ENCODE measurements at regions not wholly inside any gene's neighbourhood (a gene's known extent, or its start where the extent isn't known, plus 50 kb on each side); places are given as distances from the start of the nearest gene placed in this dataset.

DNA sequence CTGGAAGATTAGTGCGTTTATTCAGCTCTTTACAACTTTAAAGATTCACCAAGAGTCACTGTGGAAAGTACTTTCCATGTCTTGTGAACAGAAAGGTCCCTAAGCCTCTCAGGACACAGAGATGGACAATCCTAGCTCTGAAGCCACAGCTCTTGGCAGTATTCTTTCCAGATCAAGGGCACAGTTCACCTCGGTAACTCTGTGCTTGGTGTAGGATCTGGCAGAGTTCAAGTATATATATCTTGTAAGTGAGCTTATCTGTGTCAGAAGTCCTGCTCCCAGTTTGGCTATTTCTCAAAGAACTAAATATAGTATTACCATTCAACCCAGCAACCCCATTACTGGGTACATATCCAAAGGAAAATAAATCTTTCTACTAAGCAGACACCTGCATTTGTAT is 183.7 kb downstream of the CBLN1 start:
- TF ChIP-seq, protein P1, sequence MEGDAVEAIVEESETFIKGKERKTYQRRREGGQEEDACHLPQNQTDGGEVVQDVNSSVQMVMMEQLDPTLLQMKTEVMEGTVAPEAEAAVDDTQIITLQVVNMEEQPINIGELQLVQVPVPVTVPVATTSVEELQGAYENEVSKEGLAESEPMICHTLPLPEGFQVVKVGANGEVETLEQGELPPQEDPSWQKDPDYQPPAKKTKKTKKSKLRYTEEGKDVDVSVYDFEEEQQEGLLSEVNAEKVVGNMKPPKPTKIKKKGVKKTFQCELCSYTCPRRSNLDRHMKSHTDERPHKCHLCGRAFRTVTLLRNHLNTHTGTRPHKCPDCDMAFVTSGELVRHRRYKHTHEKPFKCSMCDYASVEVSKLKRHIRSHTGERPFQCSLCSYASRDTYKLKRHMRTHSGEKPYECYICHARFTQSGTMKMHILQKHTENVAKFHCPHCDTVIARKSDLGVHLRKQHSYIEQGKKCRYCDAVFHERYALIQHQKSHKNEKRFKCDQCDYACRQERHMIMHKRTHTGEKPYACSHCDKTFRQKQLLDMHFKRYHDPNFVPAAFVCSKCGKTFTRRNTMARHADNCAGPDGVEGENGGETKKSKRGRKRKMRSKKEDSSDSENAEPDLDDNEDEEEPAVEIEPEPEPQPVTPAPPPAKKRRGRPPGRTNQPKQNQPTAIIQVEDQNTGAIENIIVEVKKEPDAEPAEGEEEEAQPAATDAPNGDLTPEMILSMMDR (conservative IDR thresholded peaks at IDR 0.05; ENCODE audit: low read depth, low read length) = no peak
- H3K4me3 ChIP-seq (ENCODE audit: low read length) = no peak overlapping the region
- no peak for DNase-seq (ENCODE audit: low read depth)

DNA sequence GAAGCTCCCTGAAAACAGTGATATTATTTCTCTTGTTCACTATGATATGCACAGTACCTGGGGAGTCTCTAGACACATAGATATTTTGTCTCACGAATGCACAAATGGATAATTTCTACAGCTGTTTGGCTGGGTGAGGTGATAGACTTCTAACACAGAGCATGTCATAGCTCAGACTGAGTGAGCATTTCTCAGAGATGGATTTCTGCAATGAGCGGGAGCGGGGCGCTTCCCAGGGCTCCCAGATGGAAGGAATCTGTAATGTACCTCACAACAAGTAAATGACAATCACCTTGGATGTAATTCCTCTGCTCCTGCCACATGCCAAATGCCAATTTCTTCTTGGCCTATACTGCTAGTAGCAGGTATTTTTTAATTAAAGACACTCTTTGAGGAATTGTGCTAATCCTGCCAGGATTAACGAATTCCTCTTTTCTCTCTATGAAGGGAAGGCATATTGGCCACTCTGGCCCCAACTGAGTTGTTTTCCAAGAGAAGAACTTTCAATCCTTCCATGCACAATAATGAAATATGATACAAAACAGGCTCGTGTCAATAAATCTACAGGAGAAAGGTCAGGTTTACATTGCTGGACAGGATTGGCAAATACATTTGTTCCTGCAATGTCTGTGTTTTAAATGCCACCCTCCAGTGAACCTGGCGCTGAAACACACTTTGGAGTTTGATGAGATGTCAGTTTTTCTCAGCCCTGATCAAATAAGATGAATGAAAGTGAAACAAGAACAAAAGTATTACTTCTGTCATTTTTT is 185.3 kb downstream of the CBLN1 start:
- H3K4me3 ChIP-seq (ENCODE audit: low read length) = no peak overlapping the region

DNA sequence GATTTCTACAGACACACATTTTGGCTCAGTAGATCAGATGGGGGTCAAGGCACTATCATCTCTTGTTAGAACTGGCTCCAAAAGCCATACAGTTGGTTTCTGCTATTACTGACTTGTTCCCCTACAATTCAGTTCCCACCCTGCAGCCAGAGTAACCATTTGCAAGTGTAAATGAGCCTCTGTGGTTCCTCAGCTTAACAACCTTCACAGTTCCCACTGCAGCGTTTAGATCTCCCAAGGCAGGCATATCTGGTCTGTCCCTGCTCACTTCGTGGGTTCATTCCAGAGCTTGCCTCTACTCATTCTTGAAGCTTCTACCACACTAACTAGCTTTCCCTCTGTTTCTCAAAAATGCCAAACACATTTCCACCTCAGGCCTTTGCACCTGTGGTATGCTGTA is 186.1 kb downstream of the CBLN1 start:
- TF ChIP-seq, protein P1 (conservative IDR thresholded peaks at IDR 0.05; ENCODE audit: low read depth, low read length) = no peak
- no peak for DNase-seq (ENCODE audit: low read depth)

More for the DNA sequence above, 185.3 kb downstream of the CBLN1 start:
- no peak for DNase-seq (ENCODE audit: low read depth)
- TF ChIP-seq, protein P1 (conservative IDR thresholded peaks at IDR 0.05; ENCODE audit: low read depth, low read length) = no peak

DNA sequence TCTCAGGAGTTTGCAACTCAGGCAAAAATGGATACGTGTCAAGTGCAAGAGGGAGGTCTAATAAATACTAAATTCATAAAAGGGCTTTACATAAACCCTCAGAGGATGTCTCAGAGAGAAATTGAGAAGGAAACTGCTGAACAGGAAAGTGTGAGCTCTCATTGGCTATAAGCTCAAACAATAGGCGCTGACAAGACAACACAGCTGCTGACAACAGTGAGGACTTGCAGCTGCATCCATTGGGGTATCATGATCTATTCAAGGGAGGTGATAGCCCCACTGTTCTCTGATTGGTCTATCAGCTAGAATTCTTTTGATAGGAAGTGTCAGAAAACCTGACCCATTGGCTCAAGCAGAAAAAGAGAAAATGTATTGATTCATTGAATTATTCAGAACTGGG is 187.2 kb downstream of the CBLN1 start:
- no peak for DNase-seq (ENCODE audit: low read depth)
- TF ChIP-seq, protein P1 (conservative IDR thresholded peaks at IDR 0.05; ENCODE audit: low read depth, low read length) = no peak
- H3K4me3 ChIP-seq (ENCODE audit: low read length) = no peak overlapping the region

More for the DNA sequence above, 186.1 kb downstream of the CBLN1 start:
- no peak overlapping the region for H3K4me3 ChIP-seq (ENCODE audit: low read length)

DNA sequence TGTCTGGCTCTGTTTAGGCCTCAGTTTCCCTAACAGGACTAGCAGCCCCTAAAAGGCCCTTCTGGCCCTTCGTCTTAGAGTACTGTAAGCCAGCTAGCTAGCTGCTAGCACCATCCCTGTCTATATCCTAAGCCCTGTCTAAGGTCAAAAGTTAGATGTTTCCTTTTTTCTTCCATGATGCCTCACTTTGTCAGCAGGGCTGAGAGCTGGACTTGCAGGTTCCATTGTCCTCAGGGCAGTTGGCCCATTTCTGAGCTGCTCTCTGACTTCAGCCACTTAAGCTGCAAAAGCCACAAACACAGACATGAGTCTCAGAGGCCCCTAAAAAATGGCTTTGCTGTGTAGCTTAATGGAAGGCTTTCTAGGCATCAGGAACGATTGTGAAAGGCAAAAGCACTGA is 187.7 kb downstream of the CBLN1 start:
- H3K4me3 ChIP-seq (ENCODE audit: low read length) = no peak overlapping the region
- TF ChIP-seq, protein P1 (conservative IDR thresholded peaks at IDR 0.05; ENCODE audit: low read depth, low read length) = no peak
- DNase-seq (ENCODE audit: low read depth) = no peak

DNA sequence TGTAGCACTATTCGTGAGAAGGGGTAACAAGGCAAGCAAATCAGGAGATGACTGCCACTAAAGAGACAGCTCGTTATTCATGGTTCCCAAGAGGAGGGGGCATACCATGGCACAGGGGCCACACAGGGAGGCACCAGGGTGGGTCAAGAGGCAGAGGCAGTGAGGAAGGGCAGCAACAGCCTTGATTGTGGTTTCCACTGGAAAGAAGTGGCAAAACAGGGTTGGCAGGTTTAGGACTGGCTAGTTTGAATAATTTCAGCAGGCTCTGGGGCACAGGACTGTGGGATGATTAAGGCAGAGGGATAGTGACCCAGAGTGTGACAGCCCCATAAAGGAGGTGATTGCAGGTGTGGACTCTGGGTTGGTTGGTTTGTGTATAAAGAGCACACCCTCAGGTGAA is 188.9 kb downstream of the CBLN1 start:
- H3K4me3 ChIP-seq (ENCODE audit: low read length) = no peak overlapping the region
- TF ChIP-seq, protein P1 (conservative IDR thresholded peaks at IDR 0.05; ENCODE audit: low read depth, low read length) = no peak
- DNase-seq (ENCODE audit: low read depth) = no peak

DNA sequence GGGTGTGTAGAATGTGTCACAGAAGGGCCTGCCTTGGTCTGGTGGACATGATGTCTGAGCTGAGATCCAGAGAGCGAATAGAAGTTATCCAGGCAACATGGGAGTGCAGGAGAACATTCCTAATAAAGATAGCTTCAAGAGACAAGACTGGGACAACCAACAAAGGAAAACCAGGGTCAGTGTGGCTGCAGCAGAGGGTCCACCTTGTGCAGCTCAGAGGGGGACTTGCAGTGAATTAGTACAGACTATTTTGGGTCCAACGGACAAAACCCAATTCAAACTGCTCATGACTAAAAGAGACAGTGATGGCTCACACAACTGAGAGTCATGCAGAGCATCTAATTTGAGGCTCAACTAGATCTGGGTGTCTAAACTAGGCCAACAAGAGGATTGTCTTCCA is 192.1 kb downstream of the CBLN1 start:
- no peak for DNase-seq (ENCODE audit: low read depth)
- H3K4me3 ChIP-seq (ENCODE audit: low read length) = no peak overlapping the region
- TF ChIP-seq, protein P1 (conservative IDR thresholded peaks at IDR 0.05; ENCODE audit: low read depth, low read length) = no peak

Data from retinal pigment epithelial cell (primary cell).